ENCODE measurements at regions not wholly inside any gene's neighbourhood (a gene's known extent, or its start where the extent isn't known, plus 50 kb on each side); places are given as distances from the start of the nearest gene placed in this dataset.

GRCh38 chr20:22652681-22653588 is 68.6 kb upstream of the FOXA2 start:
- no peak for DNase-seq (ENCODE audit: low read depth in 3 of 3, low spot score in 2 of 3)

DNA sequence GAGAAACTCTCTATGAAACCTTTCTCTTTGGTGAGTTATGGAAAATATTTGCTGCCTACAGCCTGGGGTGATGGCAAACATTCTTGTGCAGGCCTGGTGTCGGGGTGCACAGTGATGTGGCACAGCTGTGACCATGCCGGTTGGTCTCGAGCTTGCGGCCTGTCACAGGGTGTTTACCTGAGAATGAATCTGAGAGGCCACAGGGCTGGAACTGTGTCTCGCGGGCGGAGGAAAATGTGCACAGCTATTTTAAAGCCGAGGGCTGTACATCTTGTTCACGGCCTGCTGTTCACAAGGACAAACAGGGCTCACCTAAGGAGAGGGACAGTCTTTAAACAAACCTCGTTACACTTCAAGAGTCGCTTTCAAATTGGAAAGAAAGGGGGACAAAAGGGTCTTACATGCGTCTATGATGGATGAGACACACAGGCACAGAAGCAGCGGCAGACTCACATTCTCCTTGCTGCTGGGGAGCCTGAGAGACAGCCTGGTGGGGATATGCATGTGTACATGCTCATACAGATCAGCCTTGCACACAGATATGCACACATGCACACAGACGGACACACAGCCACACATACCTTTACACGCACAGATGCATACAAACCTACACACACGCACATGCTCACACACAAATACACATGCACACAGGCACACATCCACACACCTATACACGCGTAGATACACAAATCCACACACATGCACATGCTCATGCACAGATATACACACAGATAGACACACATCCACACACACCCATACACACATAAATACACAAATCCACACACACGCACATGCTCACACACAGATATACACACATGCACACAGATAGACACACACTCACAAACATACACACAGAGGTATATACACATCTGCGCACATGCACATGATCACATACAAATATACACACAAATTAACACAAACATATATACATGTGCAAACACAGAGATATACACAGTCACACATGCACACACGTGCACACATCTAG is 69.6 kb upstream of the FOXA2 start:
- DNase-seq (ENCODE audit: low read depth in 3 of 3, low spot score in 2 of 3): no peak

GRCh38 chr20:22663528-22664025 is 79.2 kb upstream of the FOXA2 start:
- no peak for DNase-seq (ENCODE audit: low read depth in 3 of 3, low spot score in 2 of 3)

DNA sequence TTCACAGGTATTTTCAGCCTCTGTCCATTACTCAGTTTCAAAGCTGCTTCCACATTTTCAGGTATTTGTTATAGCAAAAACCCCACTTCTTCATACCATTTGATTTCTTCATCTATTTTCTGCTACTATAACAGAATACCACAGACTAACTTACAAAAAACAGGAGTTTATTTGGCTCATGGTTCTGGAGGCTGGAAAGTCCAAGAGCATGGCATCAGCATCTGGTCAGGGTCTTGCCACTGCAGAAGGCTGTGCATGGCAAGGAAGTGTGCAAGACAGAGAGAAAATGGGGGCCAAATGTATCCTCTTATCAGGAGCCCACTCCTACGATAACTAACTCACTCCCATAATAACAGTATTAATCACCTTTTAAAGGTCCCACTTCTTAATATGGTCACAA is 82.8 kb upstream of the FOXA2 start:
- no peak for DNase-seq (ENCODE audit: low read depth in 3 of 3, low spot score in 2 of 3)

DNA sequence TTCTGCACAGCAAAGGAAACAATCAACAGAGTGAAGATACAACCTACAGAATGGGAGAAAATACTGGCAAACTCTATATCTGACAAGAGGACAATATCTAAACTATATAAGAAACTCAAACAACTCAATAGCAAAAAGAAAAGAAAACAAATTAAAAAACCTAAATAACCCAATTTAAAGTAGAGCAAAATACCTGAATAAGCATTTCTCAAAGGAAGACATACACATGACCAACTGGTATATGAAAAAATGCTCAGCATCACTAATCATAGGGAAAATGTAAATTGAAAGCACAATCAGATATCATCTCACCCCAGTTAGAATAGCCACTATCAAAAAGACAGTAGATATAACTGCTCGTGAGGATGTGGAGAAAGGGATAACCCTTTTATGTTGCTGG is 87.8 kb upstream of the FOXA2 start:
- DNase-seq (ENCODE audit: low read depth in 3 of 3, low spot score in 2 of 3): no peak

DNA sequence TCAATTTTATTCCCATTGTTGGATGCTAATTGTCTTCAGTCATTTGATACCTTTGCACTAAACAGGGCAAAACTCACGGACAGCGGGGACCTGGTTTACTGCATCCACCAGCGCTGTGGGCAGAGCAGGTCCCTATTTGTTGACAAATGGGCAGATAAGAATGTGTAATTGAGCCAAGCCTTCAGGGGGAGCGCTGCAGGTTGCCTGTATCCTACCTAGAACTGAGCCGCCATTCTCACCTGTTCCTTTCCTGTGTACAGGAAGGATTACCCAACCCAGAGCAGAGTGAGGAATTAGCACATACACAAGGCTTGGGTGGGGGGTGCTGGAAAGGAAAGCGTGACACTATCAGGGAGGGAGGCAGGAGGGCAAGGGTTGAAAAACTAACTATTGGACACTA is 89.1 kb upstream of the FOXA2 start:
- DNase-seq (ENCODE audit: low read depth in 3 of 3, low spot score in 2 of 3): no peak

- DNase-seq (ENCODE audit: low read depth in 3 of 3, low spot score in 2 of 3): no peak
Measured at GRCh38 chr20:22675341-22675740, 91.0 kb upstream of the FOXA2 start.

DNA sequence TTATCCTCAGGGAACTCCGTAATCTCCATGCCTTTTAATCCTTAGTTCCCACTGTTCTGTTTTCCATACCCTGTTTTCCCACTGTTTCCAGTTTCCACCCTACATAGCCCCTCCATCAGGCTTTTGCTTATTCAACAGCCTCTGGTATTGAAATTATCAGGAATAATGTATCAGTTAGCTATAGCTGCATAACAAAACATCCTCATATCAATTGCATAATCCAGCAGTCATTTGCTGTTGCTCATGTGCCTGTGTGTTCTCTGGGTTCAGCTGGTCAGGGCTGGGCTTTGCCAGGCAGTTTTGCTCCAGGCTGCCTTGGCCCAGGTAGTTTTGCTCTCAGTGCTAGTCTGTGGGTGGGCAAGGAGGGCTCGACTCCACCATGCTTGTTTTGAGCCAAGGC is 94.3 kb upstream of the FOXA2 start:
- DNase-seq (ENCODE audit: low read depth in 3 of 3, low spot score in 2 of 3): no peak

DNA sequence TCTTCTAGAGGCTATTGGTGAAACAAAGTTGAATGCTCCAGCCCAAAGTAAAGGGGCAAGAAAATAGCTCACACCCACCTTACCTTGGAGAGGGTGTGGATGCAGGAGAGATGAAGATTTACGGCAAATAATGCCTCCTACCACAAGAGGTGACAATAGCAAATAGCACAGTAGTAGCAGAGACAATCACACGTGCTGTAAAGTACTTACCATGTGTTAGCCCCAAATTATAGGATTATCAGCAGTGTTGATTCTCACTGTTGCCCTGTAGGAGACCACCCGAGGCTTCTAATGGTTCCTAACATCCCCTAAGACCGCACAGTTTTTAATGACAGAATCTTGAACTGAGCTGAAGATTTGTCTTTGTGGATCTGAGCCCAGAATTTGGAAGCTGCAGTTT is 94.8 kb upstream of the FOXA2 start:
- DNase-seq (ENCODE audit: low read depth in 3 of 3, low spot score in 2 of 3): no peak

- no peak for DNase-seq (ENCODE audit: low read depth in 3 of 3, low spot score in 2 of 3)
Measured at GRCh38 chr20:22680031-22680740, 95.8 kb upstream of the FOXA2 start.

GRCh38 chr20:22681591-22682248 is 97.3 kb upstream of the FOXA2 start:
- no peak for DNase-seq (ENCODE audit: low read depth in 3 of 3, low spot score in 2 of 3)

DNA sequence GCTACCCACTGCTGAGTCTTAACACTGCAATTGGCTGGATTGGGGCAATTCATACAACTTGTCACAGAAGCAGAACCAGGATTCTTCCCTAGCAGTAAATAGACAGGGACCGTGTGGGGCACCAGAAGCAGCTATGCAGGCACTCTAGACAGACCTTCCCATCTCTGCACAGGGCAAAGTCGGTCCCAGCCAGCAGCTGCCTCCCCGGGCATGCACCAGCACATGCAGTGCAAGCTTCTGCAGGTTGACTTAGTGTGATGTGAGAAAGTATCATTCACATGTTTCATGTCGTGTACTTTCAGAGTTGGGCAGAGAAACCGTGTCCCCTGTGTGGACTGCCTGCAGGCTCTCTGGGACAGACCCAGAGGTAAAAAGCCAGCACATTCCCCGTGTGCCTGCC is 98.0 kb upstream of the FOXA2 start:
- no peak for DNase-seq (ENCODE audit: low read depth in 3 of 3, low spot score in 2 of 3)

- DNase-seq (ENCODE audit: low read depth in 3 of 3, low spot score in 2 of 3): peak; percentile 55 to 65 (median 65)
Measured at GRCh38 chr20:22684072-22684762, 99.8 kb upstream of the FOXA2 start.

DNA sequence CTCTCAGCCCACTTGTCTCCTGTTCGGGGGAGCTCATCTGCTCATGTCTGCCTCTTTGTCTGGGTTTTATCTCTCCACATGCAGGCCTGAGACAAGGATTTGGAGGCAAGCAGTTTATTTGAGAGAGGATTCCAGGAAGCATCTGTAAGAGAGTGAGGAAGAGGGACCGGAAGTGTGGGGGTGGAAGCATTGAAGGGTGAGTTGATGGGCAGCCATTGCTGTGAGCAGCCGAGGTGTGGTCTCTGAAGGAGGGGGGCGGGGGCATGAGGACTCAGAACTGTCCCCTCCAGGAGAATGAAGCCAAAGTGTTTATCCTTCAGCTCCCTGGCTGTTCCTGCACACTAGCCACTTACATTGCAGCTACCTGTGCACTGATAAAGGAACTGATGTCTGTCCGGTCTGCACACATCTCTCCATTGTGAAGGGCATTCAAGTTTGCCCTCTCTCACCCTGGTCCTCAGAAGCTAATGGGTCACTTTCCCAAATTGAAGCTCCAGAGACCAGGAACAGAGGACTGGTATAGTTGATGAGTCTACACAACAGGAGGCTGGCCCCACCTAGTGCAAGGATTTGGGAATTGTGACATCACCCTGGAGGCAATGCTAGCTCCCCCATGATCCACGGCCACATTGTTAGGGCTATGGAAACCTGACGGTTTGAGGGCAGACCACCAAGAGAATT is 100.5 kb upstream of the FOXA2 start:
- DNase-seq (ENCODE audit: low read depth in 3 of 3, low spot score in 2 of 3): no peak

DNA sequence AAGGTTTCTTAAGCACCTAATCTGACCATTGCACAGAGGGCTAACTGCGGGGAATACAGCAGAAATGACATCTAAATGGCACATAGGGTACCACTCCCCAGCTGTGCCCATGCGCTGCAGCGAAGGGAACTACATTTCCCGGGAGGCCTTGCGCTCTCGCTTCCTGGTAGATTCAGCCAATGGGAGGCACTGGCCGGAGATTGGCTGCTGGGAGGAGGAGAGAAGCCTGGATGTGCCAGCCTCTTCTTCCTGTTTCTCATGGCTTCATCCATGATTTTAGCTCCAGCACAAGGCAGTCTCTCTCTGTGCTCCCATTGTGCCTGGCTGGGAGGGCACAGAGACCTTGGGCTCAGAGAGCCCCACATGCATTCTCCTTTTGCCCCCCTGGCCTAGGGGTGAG is 101.7 kb upstream of the FOXA2 start:
- DNase-seq (ENCODE audit: low read depth in 3 of 3, low spot score in 2 of 3): peak in 1 of 3 donors; percentile 27

- DNase-seq (ENCODE audit: low read depth in 3 of 3, low spot score in 2 of 3): no peak
Measured at GRCh38 chr20:22687676-22688349, 103.4 kb upstream of the FOXA2 start.

DNA sequence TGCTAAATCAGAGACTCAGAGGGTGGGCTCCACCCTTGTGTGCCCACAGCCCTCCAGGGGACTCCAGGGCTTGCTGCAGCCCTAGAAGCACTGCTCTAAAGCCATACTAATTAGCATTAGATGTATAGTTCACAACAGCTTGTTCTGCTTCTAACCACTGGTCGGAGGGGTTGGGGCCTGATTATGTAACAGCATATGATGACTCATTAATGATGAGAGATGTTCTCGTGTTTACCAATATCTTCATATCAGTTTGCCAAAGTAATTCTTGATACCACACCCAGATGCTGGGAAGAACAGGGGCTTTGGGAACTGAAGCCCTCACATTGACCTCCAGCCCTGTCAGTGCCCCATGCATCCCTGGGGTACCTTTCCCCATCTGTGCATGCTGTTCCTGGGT is 104.1 kb upstream of the FOXA2 start:
- no peak for DNase-seq (ENCODE audit: low read depth in 3 of 3, low spot score in 2 of 3)

DNA sequence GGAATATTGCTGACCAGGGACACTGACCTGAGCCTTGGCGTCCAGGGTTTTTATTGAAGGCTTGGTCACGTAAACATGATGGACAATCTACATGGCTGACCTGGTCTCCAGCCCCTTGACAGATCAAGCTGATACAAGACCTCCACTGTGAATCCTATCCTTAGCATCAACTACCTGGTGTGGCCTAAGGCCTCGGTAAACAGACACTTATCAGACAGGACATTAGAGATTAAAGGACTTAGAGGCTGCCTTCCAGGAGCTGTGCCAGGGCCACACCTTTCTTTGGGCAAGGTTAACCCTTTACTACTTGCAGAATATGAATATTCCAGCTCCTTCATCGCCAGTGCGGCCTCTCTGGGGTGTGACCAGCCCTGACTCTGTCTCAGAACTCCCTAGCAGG is 104.9 kb upstream of the FOXA2 start:
- no peak for DNase-seq (ENCODE audit: low read depth in 3 of 3, low spot score in 2 of 3)

- no peak for DNase-seq (ENCODE audit: low read depth in 3 of 3, low spot score in 2 of 3)
Measured at GRCh38 chr20:22690000-22690399, 105.6 kb upstream of the FOXA2 start.

All from right renal cortex interstitium (tissue), 3 donors.